ENCODE measurements at regions not wholly inside any gene's neighbourhood (a gene's known extent, or its start where the extent isn't known, plus 50 kb on each side); places are given as distances from the start of the nearest gene placed in this dataset.

DNA sequence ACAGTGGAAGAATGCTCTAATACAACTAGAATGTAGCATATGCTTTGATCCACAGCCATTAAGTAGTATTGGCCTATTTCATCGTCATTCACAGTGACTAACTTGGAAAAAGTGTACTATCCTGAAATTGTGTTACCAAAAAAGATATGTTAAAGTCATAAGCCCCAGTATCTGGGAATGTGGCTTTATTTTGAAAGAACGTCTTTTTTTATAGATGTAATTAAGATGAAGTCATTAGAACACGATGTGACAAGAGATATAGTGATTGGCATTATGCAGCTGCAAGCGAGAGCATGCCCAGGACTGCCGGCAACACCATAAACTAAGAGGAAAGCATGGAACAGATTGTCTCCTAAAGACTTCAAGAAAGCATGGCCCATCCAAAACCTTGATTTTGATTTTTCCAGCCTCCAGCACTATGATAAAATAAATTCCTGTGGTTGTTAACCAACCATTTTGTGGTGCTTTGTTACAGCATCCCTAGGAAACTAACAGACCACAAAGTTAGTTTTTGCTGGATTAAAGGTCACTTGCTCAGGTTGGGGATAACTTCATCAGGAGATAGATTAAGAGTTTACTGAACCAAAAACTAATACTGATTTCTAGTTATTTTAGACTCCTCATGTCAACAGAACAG is 870.6 kb upstream of the LRRC4C start:
- no peak overlapping the region for H3K9ac ChIP-seq (replicated peaks; ENCODE audit: extremely low read depth, insufficient read depth, low read length)
- H3K4me1 ChIP-seq (ENCODE audit: control insufficient read depth, extremely low read depth, insufficient read depth, low read length) = no peaks in the 10 kb centered on the region
- DNase-seq (ENCODE audit: low read depth, low spot score) (no peak), FAIRE-seq (no peak)
- dilution Hi-C loops (cut with MboI; ENCODE audit: extremely low pct_ligation_motif_present, low sequenced_read_pairs) = no loop called here
- no peaks in the 10 kb centered on the region for H3K36me3 ChIP-seq (ENCODE audit: control insufficient read depth in 2 of 2, extremely low read depth in 1 of 2, insufficient read depth in 2 of 2, low read length in 2 of 2)
- H3K4me2 ChIP-seq (ENCODE audit: insufficient read depth, low read length) = no peak overlapping the region
- TF ChIP-seq FOS (IDR thresholded peaks at IDR 0.05; ENCODE audit: borderline replicate concordance, insufficient read depth, low read length) (no peak), JUN (IDR thresholded peaks at IDR 0.05; ENCODE audit: borderline replicate concordance, insufficient read depth, insufficient read length, low read depth) (no peak), POLR2AphosphoS5 (IDR thresholded peaks at IDR 0.05; ENCODE audit: insufficient read depth, low read depth, low read length) (no peak), EZH2 (IDR thresholded peaks at IDR 0.05; ENCODE audit: borderline replicate concordance, low read depth, low read length, severe bottlenecking) (no peak), MYC (IDR thresholded peaks at IDR 0.05; ENCODE audit: low read depth, low read length) (no peak), GATA2 (IDR thresholded peaks at IDR 0.05; ENCODE audit: insufficient read depth, insufficient read length, low read depth, low read length) (no peak), MAX (IDR thresholded peaks at IDR 0.05; ENCODE audit: insufficient read depth, insufficient read length) (no peak)
- H3K9me3 ChIP-seq (replicated peaks; ENCODE audit: control insufficient read depth, insufficient read depth, low read length) = no peaks in the 10 kb centered on the region
- no peak overlapping the region for H3K4me3 ChIP-seq (replicated peaks in 1 of 3; ENCODE audit: insufficient read depth in 1 of 3, low read depth in 1 of 3, low read length in 3 of 3)
- peaks cover 0 to 2% of the 10 kb centered on the region in 2 experiments for H3K27me3 ChIP-seq (ENCODE audit: control insufficient read depth in 2 of 2, insufficient read depth in 2 of 2, low read length in 2 of 2)
- no peaks in the 10 kb centered on the region for H4K20me1 ChIP-seq (replicated peaks; ENCODE audit: control insufficient read depth, extremely low read depth, insufficient read depth, low read length)
- BruUV-seq (replicated peaks) = no TSS peak
- ChIA-PET POLR2A (no interaction called here), CTCF (no interaction called here)
- intact Hi-C loops (cut with micrococcal nuclease) = no loop called here
- H3K27ac ChIP-seq (ENCODE audit: insufficient read depth, low read depth, low read length) = no peak overlapping the region
- no peak overlapping the region for H2AFZ ChIP-seq (ENCODE audit: low read depth, low read length)
- H3K9me1 ChIP-seq (replicated peaks; ENCODE audit: control insufficient read depth, extremely low read depth, insufficient read depth, low read length) = no peaks in the 10 kb centered on the region
- no peaks in the 10 kb centered on the region for H3K79me2 ChIP-seq (ENCODE audit: control insufficient read depth, insufficient read depth, low read length)

Data from endothelial cell of umbilical vein (primary cell).